Stimulated activated CD4-positive, alpha-beta T cell treated with anti-CD3 and anti-CD28 coated beads, Interleukin-1b, Interleukin-23, amount 100 ng/mL, for 24 hours (primary cell): ENCODE measurements at regions not wholly inside any gene's neighbourhood (a gene's known extent, or its start where the extent isn't known, plus 50 kb on each side); places are given as distances from the start of the nearest gene placed in this dataset.
"Not testable (repeated sequence)": the region's sequence is repeated elsewhere in the genome, so short reads cannot be mapped to it uniquely, and the experiment has no call there.

ENCODE experiments used
- DNase-seq, 4 experiments: peaks; one replicate each; pipeline ENCODE4 v3.0.0-alpha.2; 2020; ENCODE audit warnings: low read depth in 4 of 4, low spot score in 1 of 4

DNA sequence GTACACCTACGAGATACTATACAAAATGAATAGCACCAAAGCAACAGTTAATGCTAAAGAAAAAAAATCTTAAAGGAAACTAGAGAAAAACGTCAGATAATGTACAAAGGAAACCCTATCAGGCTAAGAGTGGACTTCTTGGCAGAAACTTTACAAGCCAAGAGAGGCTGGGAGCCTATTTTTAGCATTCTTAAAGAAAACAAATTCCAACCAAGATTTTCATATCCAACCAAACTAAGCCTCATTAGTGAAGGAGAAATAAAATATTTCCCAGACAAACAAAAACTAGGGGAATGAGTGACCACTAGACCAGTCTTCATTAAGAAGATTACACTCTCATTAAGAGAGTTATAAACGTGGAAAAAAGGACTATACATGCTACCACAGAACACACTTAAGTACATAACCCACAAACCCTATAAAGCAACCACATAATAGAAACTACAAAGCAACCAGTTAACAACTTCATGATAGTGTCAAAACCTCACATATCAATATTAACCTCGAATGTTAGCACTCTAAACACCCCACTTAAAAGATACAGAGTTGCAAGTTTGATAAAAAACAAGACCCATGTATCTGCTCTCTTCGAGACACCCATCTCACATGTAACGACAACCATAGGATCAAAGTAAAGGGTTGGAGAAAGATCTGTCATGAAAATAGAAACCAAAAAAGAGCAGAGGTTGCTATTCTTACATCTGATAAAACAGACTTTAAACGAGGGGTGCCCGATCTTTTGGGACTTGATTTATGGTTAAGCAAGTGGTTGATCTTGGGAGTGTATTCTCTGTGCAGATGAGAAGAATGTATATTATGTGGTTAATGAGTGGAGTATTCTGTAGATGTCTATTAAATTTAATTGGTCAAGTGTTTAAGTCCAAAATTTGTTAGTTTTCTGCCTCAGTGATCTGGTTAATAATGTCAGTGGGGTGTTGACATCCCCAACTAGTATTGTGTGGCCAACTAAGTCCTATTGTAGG, 1301.4 kb downstream of the PLA2G4A start:
- DNase-seq: no peak

DNA sequence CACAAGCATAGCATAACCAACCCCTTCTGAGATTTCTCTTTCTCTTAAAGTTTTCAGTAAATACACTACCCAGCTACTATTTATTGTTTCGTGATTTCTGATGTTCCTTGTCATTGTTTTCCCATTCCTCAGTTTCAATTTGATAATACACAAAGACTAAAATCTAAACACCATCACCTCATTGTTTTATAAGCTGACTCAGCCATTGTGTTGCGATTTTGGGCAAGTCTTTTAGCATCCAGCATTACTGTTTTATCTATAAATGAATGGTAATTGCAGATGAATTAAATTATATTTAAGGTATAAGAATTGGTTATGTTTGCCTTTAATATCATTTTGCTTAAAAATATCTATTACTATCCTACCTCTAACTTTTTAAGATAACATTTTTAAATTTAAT, 1308.5 kb downstream of the PLA2G4A start:
- no peak for DNase-seq

DNA sequence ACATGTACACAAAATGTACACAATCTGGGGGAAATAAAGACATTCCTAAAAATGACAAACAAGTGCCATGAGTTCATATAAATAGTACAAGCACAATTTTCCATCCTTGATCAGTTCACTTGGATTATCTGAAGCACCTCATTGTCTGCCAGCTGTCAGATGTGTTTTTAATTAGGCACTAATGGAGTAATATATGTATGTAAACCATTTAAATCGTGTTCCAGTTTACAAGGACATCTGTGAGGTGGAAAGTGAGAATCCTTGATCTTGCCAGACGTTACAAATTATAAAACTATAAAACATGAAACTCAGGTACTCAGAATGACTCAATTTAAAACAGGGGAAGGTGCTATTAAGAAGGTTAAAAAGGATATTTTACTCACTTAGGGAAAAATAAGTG, 1312.2 kb downstream of the PLA2G4A start:
- no peak for DNase-seq

DNA sequence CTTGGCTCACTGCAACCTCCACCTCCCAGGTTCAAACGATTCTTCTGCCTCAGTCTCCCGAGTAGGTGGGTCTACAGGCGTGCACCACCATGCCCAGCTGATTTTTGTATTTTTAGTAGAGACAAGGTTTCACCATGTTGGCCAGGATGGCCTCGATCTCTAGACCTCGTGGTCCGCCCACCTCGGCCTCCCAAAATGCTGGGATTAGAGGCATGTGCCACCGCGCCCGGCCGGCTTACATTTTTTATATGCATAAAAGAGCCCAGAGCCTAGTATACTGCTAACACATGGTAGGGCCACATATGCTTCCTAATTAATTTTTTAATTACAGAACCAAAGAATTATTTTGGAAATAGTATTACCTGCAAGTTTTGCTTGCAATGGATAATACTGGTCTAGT, 1325.4 kb downstream of the PLA2G4A start:
- no peak for DNase-seq

DNA sequence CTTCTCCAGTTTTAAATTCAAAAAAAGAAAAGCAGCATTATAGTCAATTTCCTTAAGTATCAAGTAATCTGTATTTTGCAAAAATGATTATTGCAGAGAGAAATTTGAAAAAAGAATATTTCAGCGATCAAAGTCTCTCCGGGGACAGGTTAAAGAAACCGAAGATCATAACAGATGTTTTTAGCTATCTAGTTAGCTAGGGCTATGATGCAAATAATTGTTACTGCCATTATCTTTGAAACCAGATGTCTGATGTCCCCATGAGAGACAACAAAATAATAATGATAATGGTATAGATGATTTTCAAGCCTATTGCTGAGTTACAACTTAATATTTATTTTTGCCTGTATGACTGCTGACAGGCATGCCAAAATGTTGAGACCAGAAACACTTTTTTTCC, 1326.0 kb downstream of the PLA2G4A start:
- no peak for DNase-seq

DNA sequence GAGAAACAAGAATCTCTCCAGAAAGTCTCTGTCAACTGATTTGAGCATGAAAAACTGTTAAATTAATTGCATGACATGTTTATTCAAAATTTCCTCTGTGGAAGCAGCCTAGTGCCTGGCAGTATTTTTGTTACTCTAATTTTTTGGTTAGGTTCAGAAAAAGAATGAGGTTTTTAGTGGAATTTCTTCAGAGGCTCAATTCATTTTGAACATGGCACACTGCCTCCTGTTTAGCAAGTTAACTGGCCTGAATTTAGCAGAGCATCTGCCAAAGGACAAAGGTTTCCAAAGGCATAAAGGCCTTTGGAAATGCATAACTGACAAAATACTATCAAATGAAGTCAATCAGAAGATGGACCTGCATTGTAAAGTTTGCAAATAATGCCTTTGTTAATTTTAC, 1326.5 kb downstream of the PLA2G4A start:
- no peak for DNase-seq

DNA sequence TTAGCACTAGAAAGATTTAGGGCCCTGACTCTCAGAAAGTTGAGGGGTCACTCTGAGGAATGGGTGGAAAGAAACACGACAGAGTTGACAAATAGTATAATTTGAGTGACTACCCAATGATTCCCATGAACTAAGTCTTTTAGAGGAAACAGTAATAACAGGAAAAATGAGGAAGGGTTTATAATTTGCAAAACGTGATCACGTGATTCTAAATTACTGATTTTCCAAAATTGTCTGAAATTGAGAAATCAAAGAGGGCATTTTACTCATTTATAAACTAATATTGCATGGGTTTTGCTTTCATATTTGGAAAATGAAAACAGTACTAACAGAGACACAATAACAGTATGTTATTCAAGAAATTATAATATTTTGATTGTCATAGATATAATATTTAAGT, 1335.7 kb downstream of the PLA2G4A start:
- no peak for DNase-seq

DNA sequence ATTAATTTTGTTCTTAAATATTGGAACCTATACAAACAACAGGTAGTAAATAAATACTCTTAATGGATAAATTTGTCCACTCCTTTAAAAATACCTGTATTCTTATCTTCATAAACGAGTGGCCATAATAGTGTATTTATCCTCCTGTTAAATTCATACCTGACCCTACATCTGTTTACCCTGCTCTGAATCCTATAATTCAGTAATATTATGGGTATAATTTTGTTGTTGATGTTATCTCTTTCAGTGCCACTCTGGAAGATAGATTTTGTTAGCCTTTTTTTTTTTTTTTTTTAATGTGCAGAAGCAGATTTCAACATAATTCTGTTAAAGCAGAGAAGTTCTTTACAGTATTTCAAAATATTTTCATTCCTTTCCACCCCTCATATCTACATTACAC, 1337.9 kb downstream of the PLA2G4A start:
- no peak for DNase-seq

DNA sequence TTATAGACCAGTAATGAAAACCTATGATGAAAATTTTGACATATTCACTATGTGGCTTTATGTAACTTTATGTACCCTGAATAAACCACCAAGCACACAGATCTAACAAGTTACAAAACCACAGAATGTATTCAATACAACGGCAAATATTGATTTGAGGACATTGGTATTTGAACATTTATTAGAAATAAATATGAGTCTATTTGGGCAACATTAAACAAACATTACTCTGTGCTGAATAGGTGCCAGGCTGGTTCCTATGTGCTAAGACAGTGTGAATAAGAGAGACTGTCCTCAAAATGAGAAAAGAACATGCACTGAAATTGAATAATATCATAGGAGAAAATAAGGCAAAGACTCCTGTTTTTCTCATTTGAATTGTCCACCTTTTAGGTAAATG, 1341.2 kb downstream of the PLA2G4A start:
- no peak for DNase-seq

DNA sequence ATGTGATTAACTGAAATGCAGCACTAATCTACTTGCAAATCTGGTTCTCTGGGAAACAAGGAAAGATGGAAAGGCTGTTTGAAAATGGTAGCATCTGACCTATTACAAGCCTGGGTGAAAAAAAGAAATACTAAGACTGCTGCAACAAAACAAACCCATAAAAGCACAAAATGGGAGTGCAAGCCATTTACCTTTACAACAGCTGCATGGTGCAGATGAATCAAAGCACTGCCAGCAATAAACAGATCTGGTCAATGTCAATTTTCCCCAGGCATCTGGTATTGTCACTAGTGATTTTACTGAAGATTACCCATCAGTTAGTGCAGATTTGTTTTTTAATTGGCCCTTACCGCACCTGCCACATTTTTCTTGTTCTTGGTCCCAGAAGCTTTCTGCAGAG, 1341.7 kb downstream of the PLA2G4A start:
- no peak for DNase-seq

DNA sequence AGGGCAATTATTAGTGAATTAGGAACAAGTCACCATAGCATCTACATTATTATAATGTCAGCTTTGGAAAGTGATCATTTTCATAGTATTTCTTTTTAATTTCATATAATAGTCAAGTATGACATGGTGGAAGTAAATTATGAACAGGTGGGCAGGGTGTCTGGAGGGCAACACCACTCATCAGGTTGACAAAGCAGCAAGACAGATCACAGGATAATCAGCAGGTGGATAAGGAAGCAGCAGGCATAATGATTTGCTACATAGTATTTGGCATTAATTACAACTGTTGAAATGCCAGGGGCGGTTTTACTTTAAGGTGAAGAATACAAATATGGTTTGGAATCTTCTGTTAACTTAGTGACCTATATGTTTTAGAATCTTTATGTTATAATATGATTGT, 1342.2 kb downstream of the PLA2G4A start:
- no peak for DNase-seq

DNA sequence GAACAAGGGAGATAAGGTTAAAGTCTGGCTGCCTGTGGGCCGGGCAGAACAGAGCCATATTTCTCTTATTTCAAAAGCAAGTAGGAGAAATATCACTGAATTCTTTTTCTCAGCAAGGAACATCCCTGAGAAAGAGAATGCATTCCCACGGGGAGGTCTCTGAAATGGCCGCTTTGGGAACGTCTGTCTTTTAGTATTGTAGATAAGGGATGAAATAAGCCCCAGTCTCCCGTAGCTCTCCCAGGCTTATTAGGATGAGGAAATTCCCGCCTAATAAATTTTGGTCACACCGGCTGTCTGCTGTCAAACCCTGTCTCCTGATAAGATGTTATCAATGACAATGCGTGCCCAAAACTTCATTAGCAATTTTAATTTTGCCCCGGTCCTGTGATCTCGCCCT, 1353.3 kb downstream of the PLA2G4A start:
- not testable (repeated sequence) for DNase-seq

DNA sequence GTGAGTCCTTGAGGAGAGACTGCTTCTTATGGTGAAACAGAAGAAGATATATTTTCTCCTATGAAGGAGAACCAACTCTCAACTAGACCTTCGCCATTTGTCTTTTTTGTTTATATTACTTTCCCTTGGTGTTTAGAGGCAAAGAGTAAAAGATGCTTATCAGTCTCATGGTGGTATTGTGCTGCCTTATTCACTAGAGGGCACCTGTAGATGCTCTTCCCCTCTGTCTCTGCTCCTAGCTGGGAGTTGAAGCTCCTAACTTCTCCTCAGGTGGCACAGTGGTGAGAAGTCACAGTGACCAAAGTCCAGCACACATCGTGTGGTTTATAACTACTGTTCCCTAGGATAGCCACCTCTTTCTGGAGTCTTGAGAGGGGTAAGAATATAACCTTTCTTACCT, 1359.6 kb downstream of the PLA2G4A start:
- no peak for DNase-seq

DNA sequence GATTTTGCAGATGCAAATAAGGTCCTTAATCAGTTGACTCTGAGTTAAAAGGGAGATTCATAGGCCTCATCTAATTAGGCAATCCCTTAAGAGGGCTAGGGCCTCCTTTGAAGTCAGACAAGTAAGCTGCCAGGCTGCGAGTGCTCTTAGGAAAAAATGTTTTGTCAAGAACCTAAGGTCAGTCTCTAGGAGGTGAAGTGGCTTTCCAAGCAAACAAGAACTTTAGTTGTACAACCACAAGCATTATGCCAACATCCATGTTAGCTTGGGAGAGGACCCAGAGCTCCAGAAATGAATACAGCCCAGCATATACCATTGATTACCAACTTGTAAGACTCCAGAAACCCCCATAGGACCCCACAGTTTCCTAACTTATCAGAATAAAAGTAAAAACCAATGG, 1366.2 kb downstream of the PLA2G4A start:
- no peak for DNase-seq

DNA sequence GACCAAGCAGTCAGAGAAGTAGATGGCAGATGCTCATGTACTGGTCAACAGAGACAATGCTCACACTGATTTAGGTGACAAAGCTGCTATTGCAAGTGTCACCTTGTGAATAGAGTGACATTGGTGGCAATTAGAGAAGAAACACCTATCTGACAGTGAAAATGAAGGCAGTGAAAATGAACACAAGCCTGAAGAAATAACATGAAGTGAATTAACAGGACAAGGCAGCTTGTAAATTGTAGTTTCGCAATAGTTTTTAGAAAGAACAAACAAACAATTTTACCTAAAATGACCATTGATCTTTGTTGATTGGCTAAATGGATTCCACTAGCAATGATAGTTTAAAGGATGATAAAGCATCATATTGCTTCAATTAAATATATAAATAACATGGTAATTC, 1389.5 kb downstream of the PLA2G4A start:
- no peak for DNase-seq

DNA sequence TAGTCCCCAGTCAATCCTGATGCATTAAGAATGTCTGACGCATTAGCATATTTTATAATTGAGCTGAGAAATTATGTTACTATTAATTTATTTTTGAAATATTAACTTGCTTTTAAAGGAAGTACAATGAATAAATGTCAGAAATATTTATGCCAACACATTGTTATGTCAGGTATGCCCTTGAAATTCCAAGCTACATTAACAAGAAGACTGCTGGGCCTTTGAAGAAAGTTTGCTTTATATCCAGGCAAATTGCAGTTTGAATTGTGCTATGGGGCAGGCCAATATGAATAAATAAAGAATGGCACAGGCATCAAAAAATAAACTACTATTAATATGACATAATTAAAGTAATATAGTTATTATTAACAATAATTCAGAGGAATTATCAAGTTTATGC, 1391.3 kb downstream of the PLA2G4A start:
- no peak for DNase-seq

DNA sequence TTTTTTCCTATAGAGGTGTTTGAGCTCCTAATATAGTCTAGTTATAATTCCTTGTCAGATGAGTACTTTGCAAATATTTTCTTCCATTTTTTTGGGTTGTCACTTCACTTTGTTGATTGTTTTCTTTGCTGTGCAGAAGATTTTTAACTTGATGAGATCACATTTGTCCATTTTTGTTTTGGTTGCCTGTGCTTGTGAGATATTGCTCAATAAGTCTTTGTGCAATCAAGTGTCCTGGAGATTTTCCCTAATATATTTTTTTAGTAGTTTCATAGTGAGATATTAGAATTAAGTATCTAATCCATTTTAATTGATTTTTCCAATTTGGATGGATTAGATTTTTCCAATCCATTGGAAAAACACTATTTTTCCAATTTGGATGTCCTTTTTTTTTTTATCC, 1395.5 kb downstream of the PLA2G4A start:
- DNase-seq: no peak

DNA sequence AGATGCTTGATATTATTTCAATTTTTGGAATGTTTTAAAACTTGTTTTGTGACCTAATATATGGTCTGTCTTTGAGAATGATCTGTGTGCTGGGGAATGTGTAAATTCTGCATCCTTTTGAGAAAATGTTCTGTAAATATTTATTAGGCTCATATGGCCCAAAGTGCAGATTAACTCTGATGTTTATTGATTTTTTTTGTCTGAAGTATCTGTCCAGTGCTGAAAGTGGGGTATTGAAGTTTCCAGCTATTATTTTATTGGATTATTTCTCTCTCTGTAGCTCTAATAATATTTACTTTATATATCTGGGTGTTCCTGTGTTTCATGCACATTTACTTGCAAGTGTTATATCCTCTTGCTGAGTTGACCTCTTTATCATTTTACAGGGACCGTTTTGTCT, 1397.2 kb downstream of the PLA2G4A start:
- no peak for DNase-seq

DNA sequence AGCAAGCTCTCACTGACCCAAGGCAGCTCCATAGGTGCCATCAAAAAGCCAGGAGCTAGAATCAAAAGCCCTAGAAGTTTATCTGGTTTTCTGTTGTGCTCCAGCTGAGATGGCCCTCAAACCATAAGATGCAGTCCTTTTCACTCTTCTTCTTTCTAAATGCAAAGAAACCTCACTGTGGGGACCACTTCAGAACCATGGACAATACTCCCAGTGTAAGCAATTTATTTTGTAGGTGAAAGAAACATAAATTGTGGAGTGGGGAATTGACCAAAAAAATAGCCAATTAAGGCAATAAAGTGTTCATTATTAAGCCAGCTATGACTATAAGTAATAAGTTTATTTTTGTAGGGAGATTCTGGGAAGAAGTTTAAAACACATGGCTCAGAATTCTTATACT, 1399.9 kb downstream of the PLA2G4A start:
- no peak for DNase-seq

DNA sequence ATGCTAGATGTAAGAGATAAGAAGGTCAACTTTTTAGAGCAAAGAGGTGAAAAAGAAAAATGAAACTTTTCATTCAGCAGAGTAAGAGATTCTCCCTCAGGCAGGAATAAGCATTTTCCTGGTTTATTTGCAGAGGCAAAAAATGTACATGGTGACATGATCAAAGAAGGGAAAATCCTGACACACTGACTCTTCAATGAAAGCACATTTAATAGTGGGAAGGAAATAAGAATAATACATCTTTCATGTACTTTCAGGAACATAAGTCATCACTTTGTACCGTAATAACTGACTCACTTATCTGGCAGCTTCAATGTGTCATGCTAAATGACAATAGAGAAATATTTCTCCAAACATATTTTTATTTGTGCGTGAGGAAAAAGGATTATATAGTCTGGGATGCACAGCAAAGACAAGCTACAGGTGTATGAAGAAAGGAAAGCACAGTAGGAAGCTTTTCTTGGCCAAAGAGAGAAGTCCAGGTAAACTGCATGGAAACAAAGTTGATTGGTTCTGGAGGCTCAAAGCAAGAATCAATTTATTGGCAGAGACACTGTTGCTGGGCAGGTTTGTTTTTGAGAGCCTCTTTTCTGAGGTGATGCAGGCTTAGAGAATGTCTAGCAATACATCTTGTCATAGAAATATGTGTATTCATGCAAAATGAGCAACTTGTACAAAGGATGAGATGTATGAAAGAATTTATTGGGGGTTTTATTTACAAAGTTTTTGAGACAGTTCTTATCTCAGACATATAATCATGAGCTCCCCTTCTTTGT, 1409.0 kb downstream of the PLA2G4A start:
- no peak for DNase-seq

DNA sequence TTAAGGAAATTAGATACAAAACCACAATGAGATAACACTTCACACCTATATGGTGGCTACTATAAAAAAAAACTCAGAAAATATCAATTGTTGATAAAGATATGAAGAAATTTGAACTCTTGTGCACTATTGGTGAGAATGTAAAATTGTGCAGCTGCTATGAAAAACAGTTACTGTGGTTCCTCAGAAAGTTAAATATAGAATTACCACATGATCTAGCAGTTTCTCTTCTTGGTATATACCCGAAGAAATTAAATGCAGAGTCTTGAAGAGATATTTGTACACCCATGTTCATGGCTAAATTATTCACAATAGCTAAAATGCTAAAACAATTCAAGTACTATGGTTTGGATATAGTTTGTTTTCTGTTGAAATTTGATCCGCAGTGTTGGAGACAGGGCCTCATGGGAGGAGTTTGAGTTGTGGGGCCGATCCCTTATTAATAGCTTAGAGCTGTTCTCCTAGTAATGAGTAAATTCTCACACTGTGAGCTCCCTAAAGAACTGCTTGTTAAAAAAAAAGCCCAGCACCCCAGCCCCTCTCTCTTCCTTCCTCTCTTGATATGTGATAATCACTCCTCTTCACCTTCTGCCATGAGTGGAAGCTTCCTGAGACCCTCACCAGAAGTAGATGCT, 1412.1 kb downstream of the PLA2G4A start:
- no peak for DNase-seq

DNA sequence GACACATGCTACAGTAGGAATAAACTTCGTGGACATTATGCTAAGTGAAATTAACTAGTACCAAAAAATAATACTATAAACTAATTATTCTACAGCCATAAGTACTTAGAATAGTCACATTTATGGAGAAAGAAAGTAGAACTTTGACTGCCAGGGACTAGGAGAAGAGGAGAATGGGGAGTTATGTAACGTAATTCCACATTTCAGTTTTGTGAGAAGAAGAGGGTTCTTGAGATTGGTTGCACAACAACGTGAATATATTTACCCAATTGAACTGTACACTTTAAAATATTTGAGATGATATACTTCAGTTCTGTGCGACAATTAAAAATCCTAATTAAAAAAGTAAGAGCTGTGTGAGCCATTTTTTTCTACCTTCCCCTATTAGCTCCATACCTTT, 1412.9 kb downstream of the PLA2G4A start:
- no peak for DNase-seq
